HS-5 (cell line): ENCODE measurements at regions not wholly inside any gene's neighbourhood (a gene's known extent, or its start where the extent isn't known, plus 50 kb on each side); places are given as distances from the start of the nearest gene placed in this dataset.

Source experiments
- DNase-seq: peaks from one replicate; pipeline ENCODE4 v3.0.0-alpha.2; 2012; ENCODE audit warnings: low read depth

- no peak for DNase-seq
Observed at GRCh38 chr9:82637368-82637767, 425.6 kb downstream of the RASEF start.

GRCh38 chr9:82645600-82645999, 417.3 kb downstream of the RASEF start:
- DNase-seq: no peak

GRCh38 chr9:82650368-82650767, 412.6 kb downstream of the RASEF start:
- DNase-seq: no peak

- DNase-seq: no peak
Observed at GRCh38 chr9:82651474-82651873, 411.5 kb downstream of the RASEF start.

GRCh38 chr9:82665324-82665723, 397.6 kb downstream of the RASEF start:
- no peak for DNase-seq

- DNase-seq: no peak
Observed at GRCh38 chr9:82668689-82669199, 394.2 kb downstream of the RASEF start.

- no peak for DNase-seq
Observed at GRCh38 chr9:82670000-82670399, 392.9 kb downstream of the RASEF start.

GRCh38 chr9:82670726-82671125, 392.2 kb downstream of the RASEF start:
- no peak for DNase-seq

GRCh38 chr9:82673201-82673600, 389.7 kb downstream of the RASEF start:
- DNase-seq: no peak

GRCh38 chr9:82673919-82674318, 389.0 kb downstream of the RASEF start:
- DNase-seq: no peak

- no peak for DNase-seq
Observed at GRCh38 chr9:82675102-82675501, 387.8 kb downstream of the RASEF start.

- DNase-seq: no peak
Observed at GRCh38 chr9:82675605-82676004, 387.3 kb downstream of the RASEF start.

- no peak for DNase-seq
Observed at GRCh38 chr9:82677086-82677485, 385.9 kb downstream of the RASEF start.

- DNase-seq: no peak
Observed at GRCh38 chr9:82679472-82679871, 383.5 kb downstream of the RASEF start.

- no peak for DNase-seq
Observed at GRCh38 chr9:82680179-82680935, 382.6 kb downstream of the RASEF start.

- DNase-seq: no peak
Observed at GRCh38 chr9:82681809-82682208, 381.1 kb downstream of the RASEF start.

- DNase-seq: no peak
Observed at GRCh38 chr9:82682431-82682830, 380.5 kb downstream of the RASEF start.

- no peak for DNase-seq
Observed at GRCh38 chr9:82695704-82696103, 367.2 kb downstream of the RASEF start.

GRCh38 chr9:82706786-82707185, 356.2 kb downstream of the RASEF start:
- DNase-seq: no peak

- no peak for DNase-seq
Observed at GRCh38 chr9:82716821-82717220, 346.1 kb downstream of the RASEF start.

GRCh38 chr9:82720515-82720914, 342.4 kb downstream of the RASEF start:
- DNase-seq: no peak

- no peak for DNase-seq
Observed at GRCh38 chr9:82721593-82721992, 341.3 kb downstream of the RASEF start.

- DNase-seq: no peak
Observed at GRCh38 chr9:82722051-82722450, 340.9 kb downstream of the RASEF start.

- DNase-seq: no peak
Observed at GRCh38 chr9:82722561-82722960, 340.4 kb downstream of the RASEF start.
